ENCODE measurements at regions not wholly inside any gene's neighbourhood (a gene's known extent, or its start where the extent isn't known, plus 50 kb on each side); places are given as distances from the start of the nearest gene placed in this dataset.

- no peaks in the 10 kb centered on the region for H3K36me3 ChIP-seq (ENCODE audit: control insufficient read depth, insufficient read depth, low read length)
- H3K4me3 ChIP-seq (ENCODE audit: low read depth, low read length), result no peak overlapping the region
- H3K9me3 ChIP-seq (ENCODE audit: control insufficient read depth, insufficient read depth, low read depth, low read length), result peaks cover 11% of the 10 kb centered on the region; the same call in 1 of the 2 replicates
- no peak overlapping the region for H3K9ac ChIP-seq (ENCODE audit: low read length)
- H3K4me1 ChIP-seq (ENCODE audit: control insufficient read depth, insufficient read depth, low read length), result no peaks in the 10 kb centered on the region
- H3K27ac ChIP-seq (ENCODE audit: low read depth, low read length), result no peak overlapping the region
- no peaks in the 10 kb centered on the region; the same call in 1 of the 2 replicates for H3K27me3 ChIP-seq (ENCODE audit: control insufficient read depth, insufficient read depth, low read length)
Observed at GRCh38 chr10:44022203-44022602, 362.7 kb downstream of the CXCL12 start.

- Histone ChIP-seq H3K9me3 (ENCODE audit: control insufficient read depth, insufficient read depth, low read depth, low read length) (peaks cover 11% of the 10 kb centered on the region; the same call in 1 of the 2 replicates), H3K4me1 (ENCODE audit: control insufficient read depth, insufficient read depth, low read length) (no peaks in the 10 kb centered on the region), H3K4me3 (ENCODE audit: low read depth, low read length) (no peak overlapping the region), H3K9ac (ENCODE audit: low read length) (no peak overlapping the region), H3K27ac (ENCODE audit: low read depth, low read length) (no peak overlapping the region), H3K27me3 (ENCODE audit: control insufficient read depth, insufficient read depth, low read length) (no peaks in the 10 kb centered on the region; the same call in 1 of the 2 replicates), H3K36me3 (ENCODE audit: control insufficient read depth, insufficient read depth, low read length) (no peaks in the 10 kb centered on the region)
Observed at GRCh38 chr10:44020322-44021111, 364.4 kb downstream of the CXCL12 start.

- no peak overlapping the region for H3K9ac ChIP-seq (ENCODE audit: low read length)
- no peaks in the 10 kb centered on the region for H3K4me1 ChIP-seq (ENCODE audit: control insufficient read depth, insufficient read depth, low read length)
- H3K36me3 ChIP-seq (ENCODE audit: control insufficient read depth, insufficient read depth, low read length), result no peaks in the 10 kb centered on the region
- H3K9me3 ChIP-seq (ENCODE audit: control insufficient read depth, insufficient read depth, low read depth, low read length), result 0 out of 2 replicates have a peak, but pooled peaks cover 3% of the 10 kb centered on the region
- H3K27me3 ChIP-seq (ENCODE audit: control insufficient read depth, insufficient read depth, low read length), result no peaks in the 10 kb centered on the region; the same call in 1 of the 2 replicates
- no peak overlapping the region for H3K4me3 ChIP-seq (ENCODE audit: low read depth, low read length)
- H3K27ac ChIP-seq (ENCODE audit: low read depth, low read length), result no peak overlapping the region
Observed at GRCh38 chr10:44017483-44018145, 367.3 kb downstream of the CXCL12 start.

GRCh38 chr10:44016589-44017482, 368.1 kb downstream of the CXCL12 start:
- H3K9ac ChIP-seq (ENCODE audit: low read length), result no peak overlapping the region
- H3K4me3 ChIP-seq (ENCODE audit: low read depth, low read length), result no peak overlapping the region
- no peaks in the 10 kb centered on the region for H3K36me3 ChIP-seq (ENCODE audit: control insufficient read depth, insufficient read depth, low read length)
- no peaks in the 10 kb centered on the region for H3K27me3 ChIP-seq (ENCODE audit: control insufficient read depth, insufficient read depth, low read length)
- no peaks in the 10 kb centered on the region for H3K4me1 ChIP-seq (ENCODE audit: control insufficient read depth, insufficient read depth, low read length)
- H3K9me3 ChIP-seq (ENCODE audit: control insufficient read depth, insufficient read depth, low read depth, low read length), result 0 out of 2 replicates have a peak, but pooled peaks cover 3% of the 10 kb centered on the region
- H3K27ac ChIP-seq (ENCODE audit: low read depth, low read length), result no peak overlapping the region

- no peak overlapping the region for H3K9ac ChIP-seq (ENCODE audit: low read length)
- H3K4me3 ChIP-seq (ENCODE audit: low read depth, low read length), result no peak overlapping the region
- H3K27me3 ChIP-seq (ENCODE audit: control insufficient read depth, insufficient read depth, low read length), result no peaks in the 10 kb centered on the region
- H3K36me3 ChIP-seq (ENCODE audit: control insufficient read depth, insufficient read depth, low read length), result no peaks in the 10 kb centered on the region
- no peaks in the 10 kb centered on the region; the same call in 1 of the 2 replicates for H3K4me1 ChIP-seq (ENCODE audit: control insufficient read depth, insufficient read depth, low read length)
- H3K9me3 ChIP-seq (ENCODE audit: control insufficient read depth, insufficient read depth, low read depth, low read length), result 0 out of 2 replicates have a peak, but pooled peaks cover 3% of the 10 kb centered on the region
- H3K27ac ChIP-seq (ENCODE audit: low read depth, low read length), result no peak overlapping the region
Observed at GRCh38 chr10:44015702-44016500, 367.2 kb upstream of the ZNF32 start.

GRCh38 chr10:44014644-44015250, 366.1 kb upstream of the ZNF32 start:
- Histone ChIP-seq H3K27me3 (ENCODE audit: control insufficient read depth, insufficient read depth, low read length) (no peaks in the 10 kb centered on the region), H3K4me1 (ENCODE audit: control insufficient read depth, insufficient read depth, low read length) (no peaks in the 10 kb centered on the region; the same call in 1 of the 2 replicates), H3K36me3 (ENCODE audit: control insufficient read depth, insufficient read depth, low read length) (no peaks in the 10 kb centered on the region), H3K4me3 (ENCODE audit: low read depth, low read length) (no peak overlapping the region), H3K9me3 (ENCODE audit: control insufficient read depth, insufficient read depth, low read depth, low read length) (no peaks in the 10 kb centered on the region), H3K9ac (ENCODE audit: low read length) (no peak overlapping the region), H3K27ac (ENCODE audit: low read depth, low read length) (no peak overlapping the region)

GRCh38 chr10:44013981-44014380, 365.3 kb upstream of the ZNF32 start:
- H3K9ac ChIP-seq (ENCODE audit: low read length), result no peak overlapping the region
- no peaks in the 10 kb centered on the region; the same call in 1 of the 2 replicates for H3K4me1 ChIP-seq (ENCODE audit: control insufficient read depth, insufficient read depth, low read length)
- no peak overlapping the region for H3K4me3 ChIP-seq (ENCODE audit: low read depth, low read length)
- no peaks in the 10 kb centered on the region for H3K36me3 ChIP-seq (ENCODE audit: control insufficient read depth, insufficient read depth, low read length)
- no peaks in the 10 kb centered on the region for H3K9me3 ChIP-seq (ENCODE audit: control insufficient read depth, insufficient read depth, low read depth, low read length)
- no peaks in the 10 kb centered on the region for H3K27me3 ChIP-seq (ENCODE audit: control insufficient read depth, insufficient read depth, low read length)
- no peak overlapping the region for H3K27ac ChIP-seq (ENCODE audit: low read depth, low read length)

GRCh38 chr10:44012921-44013320, 364.2 kb upstream of the ZNF32 start:
- no peak overlapping the region for H3K4me3 ChIP-seq (ENCODE audit: low read depth, low read length)
- no peak overlapping the region for H3K9ac ChIP-seq (ENCODE audit: low read length)
- no peaks in the 10 kb centered on the region; the same call in 1 of the 2 replicates for H3K4me1 ChIP-seq (ENCODE audit: control insufficient read depth, insufficient read depth, low read length)
- no peaks in the 10 kb centered on the region for H3K9me3 ChIP-seq (ENCODE audit: control insufficient read depth, insufficient read depth, low read depth, low read length)
- H3K36me3 ChIP-seq (ENCODE audit: control insufficient read depth, insufficient read depth, low read length), result no peaks in the 10 kb centered on the region
- no peak overlapping the region for H3K27ac ChIP-seq (ENCODE audit: low read depth, low read length)
- no peaks in the 10 kb centered on the region for H3K27me3 ChIP-seq (ENCODE audit: control insufficient read depth, insufficient read depth, low read length)

- H3K36me3 ChIP-seq (ENCODE audit: control insufficient read depth, insufficient read depth, low read length), result no peaks in the 10 kb centered on the region
Observed at GRCh38 chr10:44011603-44011981, 362.9 kb upstream of the ZNF32 start.

More at GRCh38 chr10:44011603-44011981, 362.9 kb upstream of the ZNF32 start:
- Histone ChIP-seq H3K27me3 (ENCODE audit: control insufficient read depth, insufficient read depth, low read length) (no peaks in the 10 kb centered on the region), H3K4me1 (ENCODE audit: control insufficient read depth, insufficient read depth, low read length) (no peaks in the 10 kb centered on the region; the same call in 1 of the 2 replicates), H3K9ac (ENCODE audit: low read length) (no peak overlapping the region), H3K9me3 (ENCODE audit: control insufficient read depth, insufficient read depth, low read depth, low read length) (no peaks in the 10 kb centered on the region), H3K4me3 (ENCODE audit: low read depth, low read length) (no peak overlapping the region), H3K27ac (ENCODE audit: low read depth, low read length) (no peak overlapping the region)

Measured in HUES6 (cell line).